Esophagus muscularis mucosa (tissue), 4 donors: ENCODE measurements at regions not wholly inside any gene's neighbourhood (a gene's known extent, or its start where the extent isn't known, plus 50 kb on each side); places are given as distances from the start of the nearest gene placed in this dataset.

Experiments used
- DNase-seq: peaks from one replicate; pipeline ENCODE4 v3.0.0-alpha.2; 2017; ENCODE audit errors: extremely low spot score
- H3K27ac ChIP-seq, 4 donors: fragments of 200-600 bp; sonication (generic); replicated peaks in 1 of 4; 1 replicate in 3 of 4; 2 replicates in 1 of 4; pipeline ENCODE4 v1.5.1; 2016 to 2019; ENCODE audit warnings: mild to moderate bottlenecking in 1 of 4
- H3K27me3 ChIP-seq, 4 donors: fragments of 200-600 bp; sonication (generic); one replicate each; pipeline versions ENCODE4 v1.5.1 to v1.6.0; 2016 to 2019
- H3K36me3 ChIP-seq, 4 donors: fragments of 200-600 bp; sonication (generic); one replicate each; pipeline ENCODE4 v1.5.1; 2016 to 2019
- H3K4me1 ChIP-seq, 4 donors: fragments of 200-600 bp; sonication (generic); one replicate each; pipeline ENCODE4 v1.5.1; 2016 to 2019
- H3K4me3 ChIP-seq, 4 donors: fragments of 200-600 bp; sonication (generic); 1 replicate in 2 of 4; 2 replicates in 2 of 4; pipeline ENCODE4 v1.5.1; 2016 to 2019; ENCODE audit warnings: mild to moderate bottlenecking in 4 of 4, moderate library complexity in 1 of 4
- H3K9me3 ChIP-seq, 4 donors: fragments of 200-600 bp; sonication (generic); 1 replicate in 3 of 4; 2 replicates in 1 of 4; pipeline ENCODE4 v1.5.1; 2016 to 2019
- EP300 ChIP-seq: sonication (generic); formaldehyde crosslinking; IDR thresholded peaks from one replicate; pipeline ENCODE4 v1.6.1; 2017; ENCODE audit warnings: antibody characterized with exemption
- POLR2A ChIP-seq: fragments of 450-650 bp; IDR thresholded peaks from one replicate; pipeline ENCODE4 v1.6.1; 2017; ENCODE audit warnings: antibody characterized with exemption, moderate library complexity, mild to moderate bottlenecking, low read depth
- POLR2AphosphoS5 ChIP-seq, 2 donors: sonication (generic); formaldehyde crosslinking; IDR thresholded peaks; one replicate each; pipeline ENCODE4 v1.6.1; 2017; ENCODE audit warnings: antibody characterized with exemption in 2 of 2
- WGBS: methylation state at CpG from one replicate; pipeline ENCODE4 v1.1.5; 2018; 5-methylcytosine and 5-hydroxymethylcytosine counted together
- intact Hi-C: fragments of 100-400 bp; cut with DNase I; formaldehyde crosslinking; loops from one replicate; pipeline ENCODE4 v1.15.1; 2023
- TF ChIP-seq, protein P1 (sequence below), 3 experiments: fragments of 200-600 bp in 2 of 3; fragments of 450-650 bp in 1 of 3; sonication (generic) in 2 of 3; IDR thresholded peaks; one replicate each; pipeline ENCODE4 v1.5.1; 2017 to 2019; ENCODE audit warnings: antibody characterized with exemption in 3 of 3, mild to moderate bottlenecking in 2 of 3, moderate library complexity in 1 of 3

DNA sequence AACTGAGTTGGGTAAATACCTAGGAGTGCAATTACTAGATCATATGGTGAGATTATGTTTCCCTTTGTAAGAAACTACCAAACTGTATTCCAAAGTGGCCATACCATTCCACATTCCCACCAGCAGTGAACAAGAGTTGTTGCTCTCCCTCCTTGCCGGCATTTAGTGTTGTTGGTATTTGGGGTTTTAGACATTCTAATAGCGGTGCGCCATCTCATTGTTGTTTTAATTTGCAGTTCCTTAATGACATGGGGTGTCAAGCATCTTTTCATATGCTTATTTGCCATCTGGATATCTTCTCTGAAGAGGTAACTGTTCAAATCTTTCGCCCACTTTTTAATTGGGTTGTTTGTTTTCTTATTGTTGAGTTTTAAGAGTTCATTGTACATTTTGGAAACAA, 164.2 kb upstream of the LHX1 start:
- 46% methylated on average over 4 of the region's 4 CpGs for WGBS
- Histone ChIP-seq H3K27me3 (peaks cover 0 to 42% (median under 1%) of the 10 kb centered on the region in 4 donors), H3K4me3 (no peak overlapping the region), H3K9me3 (no peaks in the 10 kb centered on the region), H3K36me3 (no peaks in the 10 kb centered on the region), H3K27ac (no peak overlapping the region), H3K4me1 (no peaks in the 10 kb centered on the region)
- DNase-seq = no peak
- no peak for TF ChIP-seq EP300
- no peak for TF ChIP-seq POLR2AphosphoS5 (IDR thresholded peaks at IDR 0.05)
- TF ChIP-seq POLR2A = no peak
- TF ChIP-seq, protein P1, sequence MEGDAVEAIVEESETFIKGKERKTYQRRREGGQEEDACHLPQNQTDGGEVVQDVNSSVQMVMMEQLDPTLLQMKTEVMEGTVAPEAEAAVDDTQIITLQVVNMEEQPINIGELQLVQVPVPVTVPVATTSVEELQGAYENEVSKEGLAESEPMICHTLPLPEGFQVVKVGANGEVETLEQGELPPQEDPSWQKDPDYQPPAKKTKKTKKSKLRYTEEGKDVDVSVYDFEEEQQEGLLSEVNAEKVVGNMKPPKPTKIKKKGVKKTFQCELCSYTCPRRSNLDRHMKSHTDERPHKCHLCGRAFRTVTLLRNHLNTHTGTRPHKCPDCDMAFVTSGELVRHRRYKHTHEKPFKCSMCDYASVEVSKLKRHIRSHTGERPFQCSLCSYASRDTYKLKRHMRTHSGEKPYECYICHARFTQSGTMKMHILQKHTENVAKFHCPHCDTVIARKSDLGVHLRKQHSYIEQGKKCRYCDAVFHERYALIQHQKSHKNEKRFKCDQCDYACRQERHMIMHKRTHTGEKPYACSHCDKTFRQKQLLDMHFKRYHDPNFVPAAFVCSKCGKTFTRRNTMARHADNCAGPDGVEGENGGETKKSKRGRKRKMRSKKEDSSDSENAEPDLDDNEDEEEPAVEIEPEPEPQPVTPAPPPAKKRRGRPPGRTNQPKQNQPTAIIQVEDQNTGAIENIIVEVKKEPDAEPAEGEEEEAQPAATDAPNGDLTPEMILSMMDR (IDR thresholded peaks at IDR 0.05) = no peak
- intact Hi-C loops = no loop called here

DNA sequence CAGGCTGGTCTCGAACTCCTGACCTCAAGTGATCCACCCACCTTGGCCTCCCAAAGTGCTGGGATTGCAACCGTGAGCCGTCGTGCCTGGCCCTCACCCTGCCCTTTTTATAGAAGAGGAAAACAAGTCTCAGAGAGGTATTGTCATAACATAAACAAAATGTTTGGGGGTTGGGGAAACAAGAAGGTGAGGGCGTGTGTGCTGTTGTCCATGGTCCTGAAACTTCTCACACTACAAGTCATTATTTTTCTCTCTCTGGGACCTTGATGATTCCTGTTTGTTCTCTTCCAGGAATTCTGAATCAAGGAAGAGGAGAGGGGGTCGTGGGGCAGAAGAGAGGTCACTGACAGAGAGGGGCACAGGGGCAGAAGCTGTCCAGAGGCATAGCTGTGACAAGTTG, 160.2 kb upstream of the LHX1 start:
- TF ChIP-seq POLR2AphosphoS5 (IDR thresholded peaks at IDR 0.05) = no peak
- TF ChIP-seq EP300 = no peak
- no peak for TF ChIP-seq POLR2A
- TF ChIP-seq, protein P1 (IDR thresholded peaks at IDR 0.05) = no peak
- no peaks in the 10 kb centered on the region for H3K4me1 ChIP-seq
- intact Hi-C loops = no loop called here
- 26% methylated on average over 6 of the region's 6 CpGs for WGBS
- no peaks in the 10 kb centered on the region for H3K36me3 ChIP-seq
- H3K27me3 ChIP-seq = peaks cover 0 to 57% (median 6%) of the 10 kb centered on the region in 4 donors
- no peak for DNase-seq
- no peaks in the 10 kb centered on the region for H3K9me3 ChIP-seq
- no peak overlapping the region for H3K27ac ChIP-seq
- no peak overlapping the region for H3K4me3 ChIP-seq

DNA sequence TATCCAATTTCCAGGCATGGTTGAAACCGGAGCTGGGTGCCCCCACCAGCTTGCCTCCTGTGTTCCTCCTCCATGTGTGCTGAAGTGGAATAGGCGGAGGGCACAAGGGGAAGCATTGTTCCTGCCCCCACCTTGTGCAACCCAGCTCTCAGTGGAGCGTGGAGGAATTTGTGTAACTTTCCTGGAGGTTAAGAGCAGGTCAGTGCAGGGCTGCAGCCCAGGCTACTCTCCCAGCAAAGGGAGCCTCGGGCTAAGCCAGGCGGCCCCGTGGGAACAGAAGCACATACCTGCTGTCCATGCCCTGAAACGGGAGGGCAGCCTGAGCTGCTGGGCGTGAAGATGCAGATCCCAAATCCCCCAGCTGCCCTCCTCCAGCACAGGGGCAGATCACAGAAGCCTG, 158.8 kb upstream of the LHX1 start:
- no peak for DNase-seq
- intact Hi-C loops = no loop called here
- H3K27me3 ChIP-seq = peaks cover 0 to 70% (median 6%) of the 10 kb centered on the region in 4 donors
- no peak overlapping the region for H3K27ac ChIP-seq
- 24% methylated on average over 6 of the region's 8 CpGs for WGBS
- TF ChIP-seq POLR2AphosphoS5 (IDR thresholded peaks at IDR 0.05) = no peak
- TF ChIP-seq, protein P1 (IDR thresholded peaks at IDR 0.05) = no peak
- TF ChIP-seq EP300 = no peak
- no peak for TF ChIP-seq POLR2A
- H3K4me3 ChIP-seq = no peak overlapping the region
- no peaks in the 10 kb centered on the region for H3K36me3 ChIP-seq
- H3K4me1 ChIP-seq = no peaks in the 10 kb centered on the region
- H3K9me3 ChIP-seq = no peaks in the 10 kb centered on the region

DNA sequence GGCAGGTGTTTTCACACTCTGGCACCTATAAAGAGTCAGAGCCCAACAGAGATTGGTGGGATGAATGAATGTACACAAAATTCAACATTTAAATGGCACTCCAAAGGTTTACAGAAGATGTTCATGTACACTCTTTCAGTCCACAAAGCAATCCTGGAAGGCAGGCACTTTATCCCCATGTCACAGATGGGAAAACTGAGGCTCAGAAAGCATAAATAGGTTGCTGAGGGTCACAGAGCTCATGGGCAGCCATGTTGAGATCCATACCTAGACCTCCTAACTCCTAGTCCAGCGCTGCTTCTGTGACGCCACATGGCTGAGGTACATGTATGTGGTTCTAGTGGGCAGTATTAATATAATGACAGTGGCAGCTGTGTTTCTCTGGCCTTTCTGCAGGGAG, 157.7 kb upstream of the LHX1 start:
- Histone ChIP-seq H3K27me3 (peaks cover 0 to 81% (median 6%) of the 10 kb centered on the region in 4 donors), H3K4me3 (no peak overlapping the region), H3K27ac (no peak overlapping the region), H3K9me3 (no peaks in the 10 kb centered on the region), H3K36me3 (no peaks in the 10 kb centered on the region), H3K4me1 (no peaks in the 10 kb centered on the region)
- intact Hi-C loops = no loop called here
- TF ChIP-seq POLR2AphosphoS5 (IDR thresholded peaks at IDR 0.05) (no peak), EP300 (no peak), POLR2A (no peak)
- TF ChIP-seq, protein P1 (IDR thresholded peaks at IDR 0.05) = no peak
- no peak for DNase-seq
- WGBS = no CpG with 5 or more reads among the region's 2 CpGs

DNA sequence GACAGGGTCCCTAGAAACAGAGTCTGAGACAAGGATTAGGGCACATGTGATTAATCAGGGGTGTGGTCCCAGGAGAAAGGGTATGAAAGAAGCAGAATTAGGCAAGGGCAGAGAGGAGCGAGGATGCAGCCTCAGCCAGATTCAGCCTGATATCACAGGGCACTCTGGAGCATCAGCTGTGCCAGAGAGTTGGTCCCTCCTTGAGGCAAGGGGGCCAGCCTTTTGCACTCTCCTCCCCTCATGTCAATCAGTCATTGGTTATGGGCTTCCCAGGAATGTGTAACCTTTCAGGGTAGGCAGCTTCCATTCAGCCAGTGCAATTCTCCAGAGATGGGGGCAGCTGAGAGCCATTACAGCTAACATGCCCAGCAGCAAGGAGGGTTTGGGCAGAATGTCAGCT, 152.6 kb upstream of the LHX1 start:
- DNase-seq = no peak
- Histone ChIP-seq H3K27ac (no peak overlapping the region), H3K9me3 (peaks cover 0 to 3% (median 0%) of the 10 kb centered on the region in 4 donors), H3K27me3 (peaks cover 0 to 79% (median 0%) of the 10 kb centered on the region in 4 donors), H3K4me3 (no peak overlapping the region), H3K36me3 (no peaks in the 10 kb centered on the region), H3K4me1 (no peaks in the 10 kb centered on the region)
- WGBS = 86% methylated on average over 1 of the region's 1 CpG
- intact Hi-C loops = no loop called here
- no peak for TF ChIP-seq EP300
- TF ChIP-seq, protein P1 (IDR thresholded peaks at IDR 0.05) = no peak
- no peak for TF ChIP-seq POLR2A
- no peak for TF ChIP-seq POLR2AphosphoS5 (IDR thresholded peaks at IDR 0.05)
